SU-DHL-6 (cell line): ENCODE measurements at regions not wholly inside any gene's neighbourhood (a gene's known extent, or its start where the extent isn't known, plus 50 kb on each side); places are given as distances from the start of the nearest gene placed in this dataset.

ENCODE experiments used
- H2AFZ ChIP-seq: fragments of 200-600 bp; sonication (generic); 2 replicates; pipeline ENCODE4 v1.6.1; 2014; ENCODE audit warnings: low read depth, mild to moderate bottlenecking, moderate library complexity, mixed read lengths, antibody characterized with exemption, low read length; ENCODE audit not compliant: severe bottlenecking
- H3F3A ChIP-seq: fragments of 200-600 bp; shearing (Covaris generic); 2 replicates; pipeline ENCODE4 v1.6.0; 2016; ENCODE audit warnings: antibody characterized with exemption, mild to moderate bottlenecking; ENCODE audit not compliant: insufficient read depth
- H3K27ac ChIP-seq: fragments of 200-600 bp; sonication (generic); 2 replicates; pipeline ENCODE4 v1.5.1; 2016; ENCODE audit warnings: low read depth, mild to moderate bottlenecking, low read length, moderate library complexity, mixed read lengths
- H3K27me3 ChIP-seq: fragments of 200-600 bp; sonication (generic), shearing (Covaris generic); 2 replicates; pipeline ENCODE4 v1.6.0; 2014; ENCODE audit warnings: mild to moderate bottlenecking, low read length
- H3K36me3 ChIP-seq: fragments of 200-600 bp; sonication (generic); 2 replicates; pipeline ENCODE4 v1.6.1; 2014; ENCODE audit warnings: mild to moderate bottlenecking, low read length, mixed read lengths
- H3K4me2 ChIP-seq: fragments of 300-600, 200-600 bp; shearing (Covaris generic), sonication (generic); 2 replicates; pipeline ENCODE4 v1.6.0; 2014; ENCODE audit warnings: low read length, low read depth, mild to moderate bottlenecking; ENCODE audit not compliant: poor library complexity, severe bottlenecking
- H3K4me3 ChIP-seq: fragments of 200-600 bp; sonication (generic); 2 replicates; pipeline ENCODE4 v1.5.1; 2014; ENCODE audit warnings: antibody characterized with exemption, low read length, mild to moderate bottlenecking, mixed read lengths; ENCODE audit not compliant: insufficient read depth, poor library complexity, severe bottlenecking
- H3K79me2 ChIP-seq: fragments of 200-600 bp; sonication (generic); 2 replicates; pipeline ENCODE4 v1.6.1; 2014; ENCODE audit warnings: mild to moderate bottlenecking, low read length, moderate library complexity; ENCODE audit not compliant: insufficient read depth
- H3K9ac ChIP-seq: fragments of 200-600 bp; sonication (generic); 2 replicates; pipeline ENCODE4 v1.7.0; 2014; ENCODE audit warnings: mild to moderate bottlenecking, low read length
- H3K9me2 ChIP-seq: fragments of 200-600 bp; sonication (generic); replicated peaks from 2 replicates; pipeline ENCODE4 v1.6.1; 2014; ENCODE audit warnings: low read length; ENCODE audit not compliant: insufficient read depth
- H3K9me3 ChIP-seq: fragments of 200-600 bp; sonication (generic); 2 replicates; pipeline ENCODE4 v1.6.1; 2014; ENCODE audit warnings: low read length, mixed read lengths; ENCODE audit not compliant: insufficient read depth
- H4K20me1 ChIP-seq: fragments of 200-600 bp; sonication (generic); 2 replicates; pipeline ENCODE4 v1.6.1; 2014; ENCODE audit warnings: low read depth, mild to moderate bottlenecking, antibody characterized with exemption, low read length, moderate library complexity, mixed read lengths
- EZH2phosphoT487 ChIP-seq: fragments of 200-600 bp; sonication (generic), shearing (Covaris generic); conservative IDR thresholded peaks from 2 replicates; pipeline ENCODE4 v1.6.1; 2018; ENCODE audit warnings: mild to moderate bottlenecking, antibody characterized with exemption, low read length, moderate library complexity, mixed read lengths
- TF ChIP-seq, protein P1 (sequence below): fragments of 200-600 bp; sonication (generic); IDR thresholded peaks from one replicate; pipeline ENCODE4 v1.5.1; 2017; ENCODE audit warnings: antibody characterized with exemption, mild to moderate bottlenecking, low read length, moderate library complexity; ENCODE audit not compliant: insufficient read depth, poor library complexity, severe bottlenecking

DNA sequence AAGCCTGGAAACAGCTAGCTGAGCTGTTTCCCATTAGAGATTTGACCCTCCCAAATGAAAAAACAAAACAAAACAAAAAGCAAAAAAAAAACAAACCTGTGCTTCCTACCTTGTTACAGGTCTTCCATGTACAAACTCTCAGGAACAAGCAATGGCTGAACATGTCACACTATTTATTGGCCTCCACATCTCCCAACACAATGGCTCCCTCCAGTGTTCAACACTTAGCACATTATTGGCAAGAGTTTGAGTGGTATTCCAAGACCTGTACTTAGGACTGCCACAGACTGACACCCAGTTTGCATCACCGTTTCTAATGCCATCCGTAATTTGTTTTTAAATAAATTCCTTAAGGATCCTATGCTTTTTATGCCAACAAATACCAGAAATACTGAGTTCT is 195.0 kb upstream of the OLFM3 start:
- H3K27ac ChIP-seq: no peak overlapping the region
- no peak overlapping the region for H3K4me3 ChIP-seq
- no peak overlapping the region for H3K4me2 ChIP-seq
- H3K36me3 ChIP-seq: no peaks in the 10 kb centered on the region
- TF ChIP-seq EZH2phosphoT487: no peak
- H3K79me2 ChIP-seq: no peaks in the 10 kb centered on the region
- H2AFZ ChIP-seq: no peak overlapping the region
- no peaks in the 10 kb centered on the region for H3K27me3 ChIP-seq
- H3K9me2 ChIP-seq: no peaks in the 10 kb centered on the region
- no peaks in the 10 kb centered on the region for H3F3A ChIP-seq
- H3K9ac ChIP-seq: no peak overlapping the region
- H3K9me3 ChIP-seq: no peaks in the 10 kb centered on the region
- no peaks in the 10 kb centered on the region for H4K20me1 ChIP-seq

DNA sequence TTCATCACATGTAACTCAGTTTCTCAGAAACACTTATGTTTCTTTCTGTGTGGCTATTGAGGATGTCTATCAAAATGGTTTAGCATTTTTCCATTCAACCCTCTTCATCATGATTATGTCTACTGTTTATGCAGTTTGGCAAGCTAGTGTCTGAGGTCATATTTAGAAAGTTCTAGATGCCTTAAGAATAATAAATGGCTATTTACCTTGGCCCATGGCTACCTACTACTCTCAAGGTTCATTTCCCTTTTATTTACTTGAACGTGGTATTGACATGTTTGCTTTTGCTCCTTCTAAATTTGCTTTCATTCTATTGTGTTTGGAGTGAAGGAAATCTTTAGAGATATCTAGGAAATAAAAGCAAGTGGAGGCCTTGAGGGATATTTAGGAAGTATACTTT is 193.7 kb upstream of the OLFM3 start:
- no peaks in the 10 kb centered on the region for H3K27me3 ChIP-seq
- no peaks in the 10 kb centered on the region for H3K9me2 ChIP-seq
- TF ChIP-seq, protein P1, sequence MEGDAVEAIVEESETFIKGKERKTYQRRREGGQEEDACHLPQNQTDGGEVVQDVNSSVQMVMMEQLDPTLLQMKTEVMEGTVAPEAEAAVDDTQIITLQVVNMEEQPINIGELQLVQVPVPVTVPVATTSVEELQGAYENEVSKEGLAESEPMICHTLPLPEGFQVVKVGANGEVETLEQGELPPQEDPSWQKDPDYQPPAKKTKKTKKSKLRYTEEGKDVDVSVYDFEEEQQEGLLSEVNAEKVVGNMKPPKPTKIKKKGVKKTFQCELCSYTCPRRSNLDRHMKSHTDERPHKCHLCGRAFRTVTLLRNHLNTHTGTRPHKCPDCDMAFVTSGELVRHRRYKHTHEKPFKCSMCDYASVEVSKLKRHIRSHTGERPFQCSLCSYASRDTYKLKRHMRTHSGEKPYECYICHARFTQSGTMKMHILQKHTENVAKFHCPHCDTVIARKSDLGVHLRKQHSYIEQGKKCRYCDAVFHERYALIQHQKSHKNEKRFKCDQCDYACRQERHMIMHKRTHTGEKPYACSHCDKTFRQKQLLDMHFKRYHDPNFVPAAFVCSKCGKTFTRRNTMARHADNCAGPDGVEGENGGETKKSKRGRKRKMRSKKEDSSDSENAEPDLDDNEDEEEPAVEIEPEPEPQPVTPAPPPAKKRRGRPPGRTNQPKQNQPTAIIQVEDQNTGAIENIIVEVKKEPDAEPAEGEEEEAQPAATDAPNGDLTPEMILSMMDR: no peak
- no peak for TF ChIP-seq EZH2phosphoT487
- H3K9ac ChIP-seq: no peak overlapping the region
- no peaks in the 10 kb centered on the region for H3K9me3 ChIP-seq
- no peaks in the 10 kb centered on the region for H3K36me3 ChIP-seq
- no peak overlapping the region for H3K4me3 ChIP-seq
- no peak overlapping the region for H2AFZ ChIP-seq
- no peak overlapping the region for H3K4me2 ChIP-seq
- no peaks in the 10 kb centered on the region for H3F3A ChIP-seq
- no peaks in the 10 kb centered on the region for H4K20me1 ChIP-seq
- H3K79me2 ChIP-seq: no peaks in the 10 kb centered on the region
- H3K27ac ChIP-seq: no peak overlapping the region

DNA sequence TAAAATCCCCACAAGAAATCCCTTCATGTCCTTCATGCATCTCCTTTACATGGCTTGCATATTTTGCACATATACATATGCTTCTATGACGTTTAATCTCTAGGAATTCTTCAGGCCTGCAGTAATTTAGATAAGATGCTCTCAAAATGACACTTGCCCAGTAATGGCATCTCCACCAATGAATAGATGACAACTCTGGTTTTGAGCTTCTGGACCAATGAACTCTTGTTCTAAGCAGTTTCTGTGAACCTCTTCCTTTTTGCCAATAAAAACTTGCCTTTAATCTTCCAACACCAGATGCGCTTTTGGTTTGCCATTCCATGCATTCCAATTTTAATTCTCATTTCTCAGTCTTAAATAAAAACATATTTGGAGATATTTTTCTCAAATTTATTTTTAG is 189.8 kb upstream of the OLFM3 start:
- TF ChIP-seq EZH2phosphoT487: no peak
- TF ChIP-seq, protein P1: no peak
- no peaks in the 10 kb centered on the region for H4K20me1 ChIP-seq
- H3K4me3 ChIP-seq: no peak overlapping the region

DNA sequence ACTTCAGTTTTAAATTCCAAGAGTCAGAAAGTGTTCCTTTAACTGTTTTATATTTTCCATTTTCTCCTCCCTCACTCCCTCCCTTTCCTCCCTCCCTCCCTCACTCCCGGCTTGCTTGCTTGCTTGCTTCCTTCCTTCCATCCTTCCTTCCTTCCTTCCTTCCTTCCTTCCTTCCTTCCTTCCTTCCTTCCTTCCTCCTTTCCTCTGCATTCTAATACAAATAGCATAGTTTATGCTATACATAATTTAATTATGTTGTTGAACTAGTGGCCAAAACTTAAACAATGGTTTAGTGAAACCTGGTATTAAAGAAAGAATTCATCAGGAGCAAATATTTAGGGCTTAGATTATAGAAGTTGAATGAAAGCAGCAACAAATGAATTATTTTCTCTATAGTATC is 188.5 kb upstream of the OLFM3 start:
- no peaks in the 10 kb centered on the region for H3K9me2 ChIP-seq
- H3F3A ChIP-seq: no peaks in the 10 kb centered on the region
- H3K4me3 ChIP-seq: no peak overlapping the region
- H3K4me2 ChIP-seq: no peak overlapping the region
- no peaks in the 10 kb centered on the region for H3K27me3 ChIP-seq
- no peaks in the 10 kb centered on the region for H3K79me2 ChIP-seq
- no peak overlapping the region for H3K27ac ChIP-seq
- H4K20me1 ChIP-seq: no peaks in the 10 kb centered on the region
- H3K36me3 ChIP-seq: no peaks in the 10 kb centered on the region
- H3K9ac ChIP-seq: no peak overlapping the region
- TF ChIP-seq EZH2phosphoT487: no peak
- TF ChIP-seq, protein P1: no peak
- H3K9me3 ChIP-seq: no peaks in the 10 kb centered on the region
- H2AFZ ChIP-seq: no peak overlapping the region

More for the DNA sequence above, 189.8 kb upstream of the OLFM3 start:
- no peaks in the 10 kb centered on the region for H3F3A ChIP-seq
- H3K79me2 ChIP-seq: no peaks in the 10 kb centered on the region
- no peaks in the 10 kb centered on the region for H3K9me3 ChIP-seq
- H2AFZ ChIP-seq: no peak overlapping the region
- H3K27me3 ChIP-seq: no peaks in the 10 kb centered on the region
- H3K9me2 ChIP-seq: no peaks in the 10 kb centered on the region
- H3K9ac ChIP-seq: no peak overlapping the region
- H3K27ac ChIP-seq: no peak overlapping the region
- H3K4me2 ChIP-seq: no peak overlapping the region
- H3K36me3 ChIP-seq: no peaks in the 10 kb centered on the region
